Mesothelial cell of epicardium (in vitro differentiated cells): ENCODE measurements at regions not wholly inside any gene's neighbourhood (a gene's known extent, or its start where the extent isn't known, plus 50 kb on each side); places are given as distances from the start of the nearest gene placed in this dataset.

Experiments used
- DNase-seq, 2 experiments: peaks; one replicate each; pipeline ENCODE4 v3.0.0; 2021; ENCODE audit warnings: low spot score in 2 of 2; ENCODE audit not compliant: unreplicated experiment in 2 of 2
- H3K27ac Mint-ChIP-seq: 2 replicates; pipeline ENCODE4 v1.8.0; 2021; ENCODE audit warnings: mixed read lengths
- H3K27me3 Mint-ChIP-seq: 2 replicates; pipeline ENCODE4 v1.8.0; 2021; ENCODE audit warnings: low read depth, mixed read lengths
- H3K36me3 Mint-ChIP-seq: 2 replicates; pipeline ENCODE4 v1.8.0; 2021; ENCODE audit warnings: mixed read lengths
- H3K4me1 Mint-ChIP-seq: 2 replicates; pipeline ENCODE4 v1.8.0; 2021; ENCODE audit warnings: mixed read lengths
- H3K4me3 Mint-ChIP-seq: 2 replicates; pipeline ENCODE4 v1.8.0; 2021; ENCODE audit warnings: mild to moderate bottlenecking, moderate library complexity, mixed read lengths
- H3K9me3 Mint-ChIP-seq: 2 replicates; pipeline ENCODE4 v1.8.0; 2021; ENCODE audit warnings: mixed read lengths
- TF ChIP-seq, protein P1 (sequence below): fragments of 200-600 bp; sonication (generic); IDR thresholded peaks from one replicate; pipeline ENCODE4 v1.5.0; 2021; ENCODE audit warnings: antibody characterized with exemption; ENCODE audit not compliant: unreplicated experiment

DNA sequence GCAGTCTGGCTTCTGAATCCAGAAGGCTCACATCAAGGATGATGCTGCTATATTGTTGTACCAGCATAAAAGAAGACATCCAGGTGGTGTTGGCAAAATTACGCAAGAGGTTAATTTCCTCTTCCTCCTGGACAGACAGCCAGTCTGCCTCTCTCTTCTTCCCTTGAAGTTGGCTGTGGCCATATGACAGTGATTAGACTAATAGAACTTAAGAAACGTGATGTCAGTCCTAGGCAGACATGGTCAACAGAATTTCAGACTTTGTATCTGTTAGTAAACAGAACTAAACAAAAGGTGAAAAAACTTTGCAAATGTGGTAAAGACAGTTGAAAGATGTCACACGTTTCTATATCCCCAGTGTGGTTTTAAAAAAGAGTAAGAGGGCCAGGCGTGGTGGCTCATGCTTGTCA lies 465.2 kb upstream of the NR2F2 start:
- TF ChIP-seq, protein P1, sequence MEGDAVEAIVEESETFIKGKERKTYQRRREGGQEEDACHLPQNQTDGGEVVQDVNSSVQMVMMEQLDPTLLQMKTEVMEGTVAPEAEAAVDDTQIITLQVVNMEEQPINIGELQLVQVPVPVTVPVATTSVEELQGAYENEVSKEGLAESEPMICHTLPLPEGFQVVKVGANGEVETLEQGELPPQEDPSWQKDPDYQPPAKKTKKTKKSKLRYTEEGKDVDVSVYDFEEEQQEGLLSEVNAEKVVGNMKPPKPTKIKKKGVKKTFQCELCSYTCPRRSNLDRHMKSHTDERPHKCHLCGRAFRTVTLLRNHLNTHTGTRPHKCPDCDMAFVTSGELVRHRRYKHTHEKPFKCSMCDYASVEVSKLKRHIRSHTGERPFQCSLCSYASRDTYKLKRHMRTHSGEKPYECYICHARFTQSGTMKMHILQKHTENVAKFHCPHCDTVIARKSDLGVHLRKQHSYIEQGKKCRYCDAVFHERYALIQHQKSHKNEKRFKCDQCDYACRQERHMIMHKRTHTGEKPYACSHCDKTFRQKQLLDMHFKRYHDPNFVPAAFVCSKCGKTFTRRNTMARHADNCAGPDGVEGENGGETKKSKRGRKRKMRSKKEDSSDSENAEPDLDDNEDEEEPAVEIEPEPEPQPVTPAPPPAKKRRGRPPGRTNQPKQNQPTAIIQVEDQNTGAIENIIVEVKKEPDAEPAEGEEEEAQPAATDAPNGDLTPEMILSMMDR = no peak
- Mint-ChIP-seq H3K4me1 (peaks cover 36% of the 10 kb centered on the region), H3K27ac (no peak overlapping the region), H3K36me3 (no peaks in the 10 kb centered on the region), H3K9me3 (no peaks in the 10 kb centered on the region), H3K4me3 (no peak overlapping the region), H3K27me3 (no peaks in the 10 kb centered on the region)
- no peak for DNase-seq

DNA sequence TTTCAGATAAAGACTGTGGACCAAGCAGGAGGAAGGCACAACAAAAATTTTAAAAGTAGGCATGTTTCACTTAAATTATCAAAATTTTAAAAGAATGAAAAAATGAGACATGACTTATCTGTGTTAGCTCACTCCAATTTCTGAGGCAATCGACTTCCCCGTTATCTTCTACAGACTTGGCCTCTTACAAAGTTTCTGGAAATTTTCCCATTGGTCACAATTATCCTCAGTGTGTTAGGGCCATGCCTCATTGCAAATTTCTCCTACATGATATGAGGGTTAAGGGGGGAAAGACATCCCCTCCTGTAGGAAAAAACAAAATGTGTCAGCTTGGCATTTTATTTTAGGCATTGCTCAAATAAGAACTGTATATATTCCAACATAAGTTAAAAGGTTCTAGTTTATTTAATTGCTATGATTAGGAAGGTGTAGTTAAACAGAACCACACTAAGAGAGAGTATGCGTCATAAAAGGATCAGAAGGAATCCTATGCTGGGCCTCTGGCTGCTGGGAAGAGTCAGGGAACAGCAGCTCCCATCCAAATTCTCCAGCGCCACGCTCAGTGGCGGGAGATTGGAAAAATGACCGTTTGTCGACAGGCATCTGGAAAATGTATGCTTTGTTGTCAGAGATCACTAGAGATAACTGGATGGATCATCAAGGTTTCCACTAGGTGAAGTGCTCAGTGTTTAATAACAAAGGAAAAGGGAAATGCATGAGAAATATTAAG lies 463.6 kb upstream of the NR2F2 start:
- H3K36me3 Mint-ChIP-seq = no peaks in the 10 kb centered on the region

DNA sequence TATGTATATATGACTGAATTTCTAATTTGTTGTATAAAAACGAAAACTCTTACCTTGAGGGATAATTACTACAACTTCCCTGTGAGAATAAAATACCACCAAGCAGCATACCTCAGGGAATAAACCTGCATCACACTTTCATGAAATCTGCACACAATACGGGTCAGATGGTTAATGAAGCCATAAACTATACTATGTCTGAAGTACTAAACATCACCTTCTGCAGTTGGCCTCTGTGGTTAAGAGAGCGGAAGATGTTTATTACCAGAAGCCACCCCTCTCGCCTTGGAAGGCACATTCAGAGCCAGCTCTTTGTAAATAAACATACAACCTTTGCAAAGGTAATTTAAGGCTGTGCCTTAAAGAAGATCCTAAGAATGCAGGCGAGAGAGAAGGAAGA lies 462.1 kb upstream of the NR2F2 start:
- H3K4me1 Mint-ChIP-seq = peaks cover 55% of the 10 kb centered on the region
- no peak for DNase-seq
- no peak overlapping the region for H3K4me3 Mint-ChIP-seq
- H3K36me3 Mint-ChIP-seq = no peaks in the 10 kb centered on the region
- no peaks in the 10 kb centered on the region for H3K27me3 Mint-ChIP-seq
- H3K27ac Mint-ChIP-seq = peak overlapping the region; percentile 75
- no peaks in the 10 kb centered on the region for H3K9me3 Mint-ChIP-seq
- TF ChIP-seq, protein P1 = no peak

More for the DNA sequence above, 463.6 kb upstream of the NR2F2 start:
- no peak overlapping the region for H3K27ac Mint-ChIP-seq
- H3K4me3 Mint-ChIP-seq = no peak overlapping the region
- H3K4me1 Mint-ChIP-seq = peaks cover 41% of the 10 kb centered on the region
- no peaks in the 10 kb centered on the region for H3K27me3 Mint-ChIP-seq
- TF ChIP-seq, protein P1 = no peak
- H3K9me3 Mint-ChIP-seq = no peaks in the 10 kb centered on the region
- no peak for DNase-seq

DNA sequence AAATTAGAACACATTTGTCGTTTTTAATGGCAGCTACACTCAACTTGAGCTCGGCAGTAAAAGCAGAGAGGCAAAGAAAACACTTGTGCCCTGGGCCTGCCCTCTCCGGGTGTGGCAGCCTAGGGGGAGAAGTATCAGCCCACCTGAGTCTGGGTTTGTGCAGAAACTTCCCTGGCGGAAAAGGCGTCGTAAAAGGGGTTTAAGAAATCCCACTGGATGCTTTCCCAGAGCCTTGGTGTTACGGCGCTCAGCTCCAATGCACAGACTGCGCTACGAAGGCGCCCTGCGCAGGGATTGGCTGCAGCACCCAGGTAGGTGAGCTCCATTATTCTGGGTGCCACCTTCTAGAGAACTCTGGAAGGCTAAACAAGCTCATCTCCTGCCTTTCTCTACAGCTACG lies 461.5 kb upstream of the NR2F2 start:
- no peak for DNase-seq
- H3K4me1 Mint-ChIP-seq = peaks cover 59% of the 10 kb centered on the region
- no peaks in the 10 kb centered on the region for H3K27me3 Mint-ChIP-seq
- no peaks in the 10 kb centered on the region for H3K9me3 Mint-ChIP-seq
- H3K27ac Mint-ChIP-seq = no peak overlapping the region
- no peak overlapping the region for H3K4me3 Mint-ChIP-seq
- TF ChIP-seq, protein P1 = no peak
- H3K36me3 Mint-ChIP-seq = no peaks in the 10 kb centered on the region

DNA sequence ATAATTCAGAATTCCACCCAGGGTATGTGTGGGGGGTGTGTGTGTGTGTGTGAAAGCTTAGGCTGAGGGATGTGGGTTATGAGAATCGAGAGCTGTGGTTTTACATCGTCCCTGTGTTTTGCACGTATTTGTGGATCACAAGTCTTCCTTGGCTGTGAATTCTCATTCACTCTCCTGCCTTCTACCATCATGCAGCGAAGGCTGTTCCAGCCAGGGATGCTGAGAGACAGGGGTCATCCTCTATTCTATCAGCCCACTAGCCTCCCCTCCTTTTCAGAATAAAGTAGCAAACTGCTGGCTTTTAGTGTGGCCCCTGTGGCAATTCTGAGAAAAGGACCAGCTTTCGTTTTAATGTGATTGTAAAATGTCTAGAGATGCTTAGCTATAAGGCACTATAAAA lies 460.6 kb upstream of the NR2F2 start:
- Mint-ChIP-seq H3K27ac (no peak overlapping the region), H3K27me3 (no peaks in the 10 kb centered on the region), H3K9me3 (no peaks in the 10 kb centered on the region), H3K36me3 (no peaks in the 10 kb centered on the region), H3K4me3 (no peak overlapping the region), H3K4me1 (peaks cover 69% of the 10 kb centered on the region)
- TF ChIP-seq, protein P1 = no peak
- DNase-seq = no peak
